Heart left ventricle (tissue), 13 donors: ENCODE measurements at regions not wholly inside any gene's neighbourhood (a gene's known extent, or its start where the extent isn't known, plus 50 kb on each side); places are given as distances from the start of the nearest gene placed in this dataset.

Experiments
- POLR2A ChIP-seq, 2 donors: fragments of 450-650 bp; IDR thresholded peaks; one replicate each; pipeline ENCODE4 v1.6.1; 2017; ENCODE audit warnings: antibody characterized with exemption in 2 of 2, mild to moderate bottlenecking in 2 of 2, moderate library complexity in 2 of 2
- TF ChIP-seq, protein P1 (sequence below), 12 donors: fragments of 200-600 bp; sonication (generic) in 4 of 12; IDR thresholded peaks; one replicate each; pipeline versions ENCODE4 v1.5.0 to v1.8.0; 2018 to 2022; ENCODE audit warnings: antibody characterized with exemption in 12 of 12, mild to moderate bottlenecking in 5 of 12
- donor health status: ischemic (EF 13 %, LVEDD 7.1; RV severe dilation, severe dysfunction).
- donor health status: DM: no; HTN: yes; CAD: no.
- donor health status: DM: no; HTN: no; CAD: no.
- donor health status: ischemic (EF 25% LVEDD 6.9; RV normal size, moderate dysfunction).
- donor health status: ischemic (EF 25% LVEDD 5.7; RV mildly dilated, moderate dysfunction).
- donor health status: ischemic (EF 35%, LVEDD 5.7; RV mildly dilated, moderate dysfunction).
- donor health status: nonischemic (EF 11% LVEDD 7.7; RV severe dilation, severe dysfunction).
- donor health status: DM: yes; HTN: yes; CAD: no.
- donor health status: PGD.
- donor health status: ischemic (EF 29% LVEDD 5.4; RV normal size, mild dysfunction).
- donor health status: nonischemic (EF 23%, LVEDD 6.1; RV moderate dilation, normal function).

DNA sequence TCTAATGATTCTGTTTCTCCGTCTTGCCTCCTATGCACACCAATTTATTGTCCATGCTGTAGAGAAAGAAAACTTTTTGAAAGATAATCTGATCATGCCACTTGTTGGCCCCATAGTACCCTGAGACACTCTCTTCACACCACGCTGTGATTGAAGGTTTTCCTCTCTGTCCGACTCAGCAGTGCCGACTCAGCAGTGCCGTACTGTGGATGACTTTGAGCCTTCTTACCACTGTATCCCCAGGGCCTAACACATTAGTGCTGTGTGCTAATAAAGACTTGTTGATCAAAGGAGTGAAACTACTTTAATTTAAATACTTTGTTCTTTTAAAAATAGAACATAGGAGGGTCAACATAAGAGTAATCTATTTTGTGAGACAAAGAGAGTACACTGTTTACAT lies 429.6 kb downstream of the KLF12 start:
- TF ChIP-seq, protein P1, sequence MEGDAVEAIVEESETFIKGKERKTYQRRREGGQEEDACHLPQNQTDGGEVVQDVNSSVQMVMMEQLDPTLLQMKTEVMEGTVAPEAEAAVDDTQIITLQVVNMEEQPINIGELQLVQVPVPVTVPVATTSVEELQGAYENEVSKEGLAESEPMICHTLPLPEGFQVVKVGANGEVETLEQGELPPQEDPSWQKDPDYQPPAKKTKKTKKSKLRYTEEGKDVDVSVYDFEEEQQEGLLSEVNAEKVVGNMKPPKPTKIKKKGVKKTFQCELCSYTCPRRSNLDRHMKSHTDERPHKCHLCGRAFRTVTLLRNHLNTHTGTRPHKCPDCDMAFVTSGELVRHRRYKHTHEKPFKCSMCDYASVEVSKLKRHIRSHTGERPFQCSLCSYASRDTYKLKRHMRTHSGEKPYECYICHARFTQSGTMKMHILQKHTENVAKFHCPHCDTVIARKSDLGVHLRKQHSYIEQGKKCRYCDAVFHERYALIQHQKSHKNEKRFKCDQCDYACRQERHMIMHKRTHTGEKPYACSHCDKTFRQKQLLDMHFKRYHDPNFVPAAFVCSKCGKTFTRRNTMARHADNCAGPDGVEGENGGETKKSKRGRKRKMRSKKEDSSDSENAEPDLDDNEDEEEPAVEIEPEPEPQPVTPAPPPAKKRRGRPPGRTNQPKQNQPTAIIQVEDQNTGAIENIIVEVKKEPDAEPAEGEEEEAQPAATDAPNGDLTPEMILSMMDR (IDR thresholded peaks at IDR 0.05), result no peak
- TF ChIP-seq POLR2A (IDR thresholded peaks at IDR 0.05), result no peak
